ENCODE measurements at regions not wholly inside any gene's neighbourhood (a gene's known extent, or its start where the extent isn't known, plus 50 kb on each side); places are given as distances from the start of the nearest gene placed in this dataset.

DNA sequence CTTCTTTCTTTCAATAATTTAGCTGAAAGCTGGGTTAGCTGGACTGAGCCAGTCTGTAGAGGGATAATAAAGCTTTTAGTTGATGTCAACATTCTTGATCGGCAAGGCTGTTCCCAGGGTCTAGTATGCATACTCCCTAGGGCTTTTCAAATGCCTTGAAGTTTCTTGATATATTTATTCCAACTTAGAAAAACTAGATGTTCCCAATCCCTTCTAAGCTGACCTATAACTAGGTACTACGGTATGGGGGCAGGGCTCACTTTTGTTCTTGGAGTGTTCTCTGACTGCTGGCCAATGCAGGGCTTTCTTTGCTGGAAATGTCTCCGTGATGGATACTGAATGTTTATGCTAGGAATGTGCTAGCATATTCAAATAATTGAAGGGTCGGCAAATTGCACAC, 258.6 kb upstream of the TANK start:
- H4K20me1 ChIP-seq (ENCODE audit: insufficient read depth): no peaks in the 10 kb centered on the region
- no peak overlapping the region for H3K4me3 ChIP-seq (ENCODE audit: low read depth in 2 of 2, low read length in 1 of 2)
- no peaks in the 10 kb centered on the region for H3K36me3 ChIP-seq (replicated peaks in 1 of 2; ENCODE audit: control insufficient read depth in 1 of 2, insufficient read depth in 2 of 2, low read length in 1 of 2)
- DNase-seq: no peak
- ChIA-PET POLR2A (no interaction called here), CTCF (interaction anchor here (0.9 kb wide), 1 partner anchor 9 kb away, joined by 3 read pairs; no protein-coding TSS in a partner anchor)
- no peak for TF ChIP-seq NFIC (IDR thresholded peaks at IDR 0.05; ENCODE audit: borderline replicate concordance)
- TF ChIP-seq RXRA (IDR thresholded peaks at IDR 0.05; ENCODE audit: borderline replicate concordance, low read depth): no peak
- TF ChIP-seq TEAD4 (IDR thresholded peaks at IDR 0.05; ENCODE audit: borderline replicate concordance, insufficient read depth): no peak
- TF ChIP-seq, protein P1, sequence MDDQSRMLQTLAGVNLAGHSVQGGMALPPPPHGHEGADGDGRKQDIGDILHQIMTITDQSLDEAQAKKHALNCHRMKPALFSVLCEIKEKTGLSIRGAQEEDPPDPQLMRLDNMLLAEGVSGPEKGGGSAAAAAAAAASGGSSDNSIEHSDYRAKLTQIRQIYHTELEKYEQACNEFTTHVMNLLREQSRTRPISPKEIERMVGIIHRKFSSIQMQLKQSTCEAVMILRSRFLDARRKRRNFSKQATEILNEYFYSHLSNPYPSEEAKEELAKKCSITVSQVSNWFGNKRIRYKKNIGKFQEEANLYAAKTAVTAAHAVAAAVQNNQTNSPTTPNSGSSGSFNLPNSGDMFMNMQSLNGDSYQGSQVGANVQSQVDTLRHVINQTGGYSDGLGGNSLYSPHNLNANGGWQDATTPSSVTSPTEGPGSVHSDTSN (IDR thresholded peaks at IDR 0.05): no peak
- TF ChIP-seq EP300 (IDR thresholded peaks at IDR 0.05; ENCODE audit: borderline replicate concordance in 1 of 2, low read depth in 1 of 2, low read length in 1 of 2): no peak
- no peak for TF ChIP-seq JUND (IDR thresholded peaks at IDR 0.05)
- no peak for TF ChIP-seq GATA2 (CRISPR knock-in tag; IDR thresholded peaks at IDR 0.05)
- H3K4me2 ChIP-seq: no peak overlapping the region
- no peak overlapping the region for H3K27ac ChIP-seq (ENCODE audit: low read depth in 2 of 2, low read length in 1 of 2)
- H3K4me1 ChIP-seq (ENCODE audit: control insufficient read depth in 1 of 2, insufficient read depth in 2 of 2, low read depth in 1 of 2, low read length in 1 of 2): no peaks in the 10 kb centered on the region; a peak in 1 of 4 replicates
- WGBS (ENCODE audit: low lambda C conversion rate): 80% methylated on average over 4 of the region's 4 CpGs
- H3K9me3 ChIP-seq: 0 out of 2 replicates have a peak, but pooled peaks cover under 1% of the 10 kb centered on the region
- no peaks in the 10 kb centered on the region for H3K9me2 ChIP-seq
- no peaks in the 10 kb centered on the region for H3K79me2 ChIP-seq (ENCODE audit: insufficient read depth)
- H3K9ac ChIP-seq: no peak overlapping the region
- H3K27me3 ChIP-seq (ENCODE audit: insufficient read depth): no peaks in the 10 kb centered on the region
- no peak overlapping the region for H2AFZ ChIP-seq (ENCODE audit: low read depth)
- no peaks in the 10 kb centered on the region for H3F3A ChIP-seq (replicated peaks; ENCODE audit: insufficient read depth)

DNA sequence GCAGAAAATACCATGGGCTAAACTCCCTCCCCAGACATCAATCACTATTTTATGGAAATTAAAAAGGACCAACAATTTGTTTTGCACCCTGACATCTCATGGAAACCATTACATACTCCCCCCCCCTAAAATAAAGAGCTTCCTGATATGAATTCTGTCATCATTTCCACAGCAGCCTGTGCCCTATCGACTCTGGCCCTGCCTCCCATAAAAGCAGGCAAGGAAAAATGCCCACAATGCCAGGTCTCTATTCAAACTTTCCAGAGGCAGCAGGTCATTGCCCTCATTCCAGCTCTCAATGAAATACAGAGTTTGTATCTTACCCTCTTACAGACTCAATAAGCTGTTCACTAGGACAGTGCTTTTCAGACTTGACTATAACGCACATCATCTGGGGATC, 254.4 kb upstream of the TANK start:
- DNase-seq: no peak
- Histone ChIP-seq H3K27ac (ENCODE audit: low read depth in 2 of 2, low read length in 1 of 2) (no peak overlapping the region), H3K9me3 (no peaks in the 10 kb centered on the region), H3K9me2 (no peaks in the 10 kb centered on the region), H3K4me2 (no peak overlapping the region), H3K9ac (no peak overlapping the region), H3K27me3 (ENCODE audit: insufficient read depth) (no peaks in the 10 kb centered on the region), H2AFZ (ENCODE audit: low read depth) (no peak overlapping the region), H3K4me3 (ENCODE audit: low read depth in 2 of 2, low read length in 1 of 2) (no peak overlapping the region), H3K79me2 (ENCODE audit: insufficient read depth) (no peaks in the 10 kb centered on the region), H4K20me1 (ENCODE audit: insufficient read depth) (no peaks in the 10 kb centered on the region), H3F3A (replicated peaks; ENCODE audit: insufficient read depth) (no peaks in the 10 kb centered on the region), H3K36me3 (replicated peaks in 1 of 2; ENCODE audit: control insufficient read depth in 1 of 2, insufficient read depth in 2 of 2, low read length in 1 of 2) (no peaks in the 10 kb centered on the region), H3K4me1 (ENCODE audit: control insufficient read depth in 1 of 2, insufficient read depth in 2 of 2, low read depth in 1 of 2, low read length in 1 of 2) (peaks cover under 1 to 5% of the 10 kb centered on the region in 2 experiments; a peak in 3 of 4 replicates)
- ChIA-PET POLR2A (no interaction called here), CTCF (interaction anchor here (0.6 kb wide), 1 partner anchor 63 kb away, joined by 3 read pairs; no protein-coding TSS in a partner anchor)
- TF ChIP-seq ELF1 (IDR thresholded peaks at IDR 0.05) (no peak), TEAD4 (IDR thresholded peaks at IDR 0.05; ENCODE audit: borderline replicate concordance, insufficient read depth) (no peak), RXRA (IDR thresholded peaks at IDR 0.05; ENCODE audit: borderline replicate concordance, low read depth) (no peak), SIN3A (IDR thresholded peaks at IDR 0.05; ENCODE audit: borderline replicate concordance, low read depth, low read length) (no peak), FOSL2 (IDR thresholded peaks at IDR 0.05; ENCODE audit: borderline replicate concordance, low read depth) (no peak), NFIC (IDR thresholded peaks at IDR 0.05; ENCODE audit: borderline replicate concordance) (no peak), RAD21 (IDR thresholded peaks at IDR 0.05; ENCODE audit: low read length) (no peak), NRF1 (IDR thresholded peaks at IDR 0.05; ENCODE audit: low read depth, low read length) (no peak)
- TF ChIP-seq, protein P1 (IDR thresholded peaks at IDR 0.05): no peak
- 89% methylated on average over 2 of the region's 2 CpGs for WGBS (ENCODE audit: low lambda C conversion rate)

All from SK-N-SH (cell line).